Liver (tissue), 3 donors: ENCODE measurements at regions not wholly inside any gene's neighbourhood (a gene's known extent, or its start where the extent isn't known, plus 50 kb on each side); places are given as distances from the start of the nearest gene placed in this dataset.

Experiments used
- EGR1 ChIP-seq, 2 donors: IDR thresholded peaks; 2 replicates each; pipeline ENCODE4 v1.6.1; 2016 to 2018; ENCODE audit warnings: antibody characterized with exemption in 2 of 2, low read depth in 2 of 2
- FOXA1 ChIP-seq: IDR thresholded peaks from 2 replicates; pipeline ENCODE4 v1.6.1; 2016; ENCODE audit warnings: antibody characterized with exemption
- GABPA ChIP-seq, 2 donors: IDR thresholded peaks in 1 of 2; conservative IDR thresholded peaks in 1 of 2; 2 replicates each; pipeline ENCODE4 v1.6.1; 2016; ENCODE audit warnings: antibody characterized with exemption in 2 of 2, mild to moderate bottlenecking in 1 of 2, moderate library complexity in 1 of 2
- HNF4A ChIP-seq, 2 donors: conservative IDR thresholded peaks; 2 replicates each; pipeline ENCODE4 v1.6.1; 2016; ENCODE audit warnings: antibody characterized with exemption in 2 of 2, mild to moderate bottlenecking in 2 of 2
- RAD21 ChIP-seq, 2 donors: IDR thresholded peaks; 2 replicates each; pipeline ENCODE4 v1.6.1; 2016; ENCODE audit warnings: antibody characterized with exemption in 2 of 2, mild to moderate bottlenecking in 2 of 2
- RXRA ChIP-seq, 2 donors: IDR thresholded peaks; 2 replicates each; pipeline ENCODE4 v1.6.1; 2017 to 2018; ENCODE audit warnings: antibody characterized with exemption in 2 of 2, mild to moderate bottlenecking in 1 of 2
- SP1 ChIP-seq: IDR thresholded peaks from 2 replicates; pipeline ENCODE4 v1.6.1; 2018; ENCODE audit warnings: antibody characterized with exemption, mild to moderate bottlenecking
- TAF1 ChIP-seq: conservative IDR thresholded peaks from 2 replicates; pipeline ENCODE4 v1.6.1; 2016; ENCODE audit warnings: antibody characterized with exemption, mild to moderate bottlenecking
- YY1 ChIP-seq: IDR thresholded peaks from 2 replicates; pipeline ENCODE4 v1.6.1; 2016; ENCODE audit warnings: antibody characterized with exemption, mild to moderate bottlenecking
- TF ChIP-seq, protein P1 (sequence below): fragments of 150-350 bp; IDR thresholded peaks from 2 replicates; pipeline ENCODE4 v1.5.1; 2017; ENCODE audit warnings: improper control_type of control experiment, low read depth, low read length; ENCODE audit not compliant: missing input control
- TF ChIP-seq, protein P2 (sequence below): IDR thresholded peaks from 2 replicates; pipeline ENCODE4 v1.6.1; 2016; ENCODE audit warnings: antibody characterized with exemption
- TF ChIP-seq, protein P3 (sequence below): IDR thresholded peaks from 2 replicates; pipeline ENCODE4 v1.6.1; 2016; ENCODE audit warnings: antibody characterized with exemption, mild to moderate bottlenecking
- TF ChIP-seq, protein P4 (sequence below): IDR thresholded peaks from 2 replicates; pipeline ENCODE4 v1.6.1; 2016; ENCODE audit warnings: antibody characterized with exemption
- TF ChIP-seq, protein P5 (sequence below): IDR thresholded peaks from 2 replicates; pipeline ENCODE4 v1.6.1; 2016; ENCODE audit warnings: antibody characterized with exemption
- donor health status: healthy.
- donor health status: healthy.

- TF ChIP-seq, protein P1, sequence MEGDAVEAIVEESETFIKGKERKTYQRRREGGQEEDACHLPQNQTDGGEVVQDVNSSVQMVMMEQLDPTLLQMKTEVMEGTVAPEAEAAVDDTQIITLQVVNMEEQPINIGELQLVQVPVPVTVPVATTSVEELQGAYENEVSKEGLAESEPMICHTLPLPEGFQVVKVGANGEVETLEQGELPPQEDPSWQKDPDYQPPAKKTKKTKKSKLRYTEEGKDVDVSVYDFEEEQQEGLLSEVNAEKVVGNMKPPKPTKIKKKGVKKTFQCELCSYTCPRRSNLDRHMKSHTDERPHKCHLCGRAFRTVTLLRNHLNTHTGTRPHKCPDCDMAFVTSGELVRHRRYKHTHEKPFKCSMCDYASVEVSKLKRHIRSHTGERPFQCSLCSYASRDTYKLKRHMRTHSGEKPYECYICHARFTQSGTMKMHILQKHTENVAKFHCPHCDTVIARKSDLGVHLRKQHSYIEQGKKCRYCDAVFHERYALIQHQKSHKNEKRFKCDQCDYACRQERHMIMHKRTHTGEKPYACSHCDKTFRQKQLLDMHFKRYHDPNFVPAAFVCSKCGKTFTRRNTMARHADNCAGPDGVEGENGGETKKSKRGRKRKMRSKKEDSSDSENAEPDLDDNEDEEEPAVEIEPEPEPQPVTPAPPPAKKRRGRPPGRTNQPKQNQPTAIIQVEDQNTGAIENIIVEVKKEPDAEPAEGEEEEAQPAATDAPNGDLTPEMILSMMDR: no peak
- TF ChIP-seq SP1 (no peak), YY1 (no peak), FOXA1 (no peak), TAF1 (no peak), GABPA (IDR thresholded peaks at IDR 0.05 in 1 of 2, conservative IDR thresholded peaks at IDR 0.05 in 1 of 2) (no peak), RAD21 (IDR thresholded peaks at IDR 0.05) (no peak), HNF4A (conservative IDR thresholded peaks at IDR 0.05) (no peak), RXRA (IDR thresholded peaks at IDR 0.05) (no peak), EGR1 (IDR thresholded peaks at IDR 0.05; ENCODE audit: low read depth in 2 of 2) (no peak)
- TF ChIP-seq, protein P2, sequence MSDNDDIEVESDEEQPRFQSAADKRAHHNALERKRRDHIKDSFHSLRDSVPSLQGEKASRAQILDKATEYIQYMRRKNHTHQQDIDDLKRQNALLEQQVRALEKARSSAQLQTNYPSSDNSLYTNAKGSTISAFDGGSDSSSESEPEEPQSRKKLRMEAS: no peak
- TF ChIP-seq, protein P3, sequence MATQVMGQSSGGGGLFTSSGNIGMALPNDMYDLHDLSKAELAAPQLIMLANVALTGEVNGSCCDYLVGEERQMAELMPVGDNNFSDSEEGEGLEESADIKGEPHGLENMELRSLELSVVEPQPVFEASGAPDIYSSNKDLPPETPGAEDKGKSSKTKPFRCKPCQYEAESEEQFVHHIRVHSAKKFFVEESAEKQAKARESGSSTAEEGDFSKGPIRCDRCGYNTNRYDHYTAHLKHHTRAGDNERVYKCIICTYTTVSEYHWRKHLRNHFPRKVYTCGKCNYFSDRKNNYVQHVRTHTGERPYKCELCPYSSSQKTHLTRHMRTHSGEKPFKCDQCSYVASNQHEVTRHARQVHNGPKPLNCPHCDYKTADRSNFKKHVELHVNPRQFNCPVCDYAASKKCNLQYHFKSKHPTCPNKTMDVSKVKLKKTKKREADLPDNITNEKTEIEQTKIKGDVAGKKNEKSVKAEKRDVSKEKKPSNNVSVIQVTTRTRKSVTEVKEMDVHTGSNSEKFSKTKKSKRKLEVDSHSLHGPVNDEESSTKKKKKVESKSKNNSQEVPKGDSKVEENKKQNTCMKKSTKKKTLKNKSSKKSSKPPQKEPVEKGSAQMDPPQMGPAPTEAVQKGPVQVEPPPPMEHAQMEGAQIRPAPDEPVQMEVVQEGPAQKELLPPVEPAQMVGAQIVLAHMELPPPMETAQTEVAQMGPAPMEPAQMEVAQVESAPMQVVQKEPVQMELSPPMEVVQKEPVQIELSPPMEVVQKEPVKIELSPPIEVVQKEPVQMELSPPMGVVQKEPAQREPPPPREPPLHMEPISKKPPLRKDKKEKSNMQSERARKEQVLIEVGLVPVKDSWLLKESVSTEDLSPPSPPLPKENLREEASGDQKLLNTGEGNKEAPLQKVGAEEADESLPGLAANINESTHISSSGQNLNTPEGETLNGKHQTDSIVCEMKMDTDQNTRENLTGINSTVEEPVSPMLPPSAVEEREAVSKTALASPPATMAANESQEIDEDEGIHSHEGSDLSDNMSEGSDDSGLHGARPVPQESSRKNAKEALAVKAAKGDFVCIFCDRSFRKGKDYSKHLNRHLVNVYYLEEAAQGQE: no peak
- TF ChIP-seq, protein P4, sequence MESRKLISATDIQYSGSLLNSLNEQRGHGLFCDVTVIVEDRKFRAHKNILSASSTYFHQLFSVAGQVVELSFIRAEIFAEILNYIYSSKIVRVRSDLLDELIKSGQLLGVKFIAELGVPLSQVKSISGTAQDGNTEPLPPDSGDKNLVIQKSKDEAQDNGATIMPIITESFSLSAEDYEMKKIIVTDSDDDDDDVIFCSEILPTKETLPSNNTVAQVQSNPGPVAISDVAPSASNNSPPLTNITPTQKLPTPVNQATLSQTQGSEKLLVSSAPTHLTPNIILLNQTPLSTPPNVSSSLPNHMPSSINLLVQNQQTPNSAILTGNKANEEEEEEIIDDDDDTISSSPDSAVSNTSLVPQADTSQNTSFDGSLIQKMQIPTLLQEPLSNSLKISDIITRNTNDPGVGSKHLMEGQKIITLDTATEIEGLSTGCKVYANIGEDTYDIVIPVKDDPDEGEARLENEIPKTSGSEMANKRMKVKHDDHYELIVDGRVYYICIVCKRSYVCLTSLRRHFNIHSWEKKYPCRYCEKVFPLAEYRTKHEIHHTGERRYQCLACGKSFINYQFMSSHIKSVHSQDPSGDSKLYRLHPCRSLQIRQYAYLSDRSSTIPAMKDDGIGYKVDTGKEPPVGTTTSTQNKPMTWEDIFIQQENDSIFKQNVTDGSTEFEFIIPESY: no peak
- TF ChIP-seq, protein P5, sequence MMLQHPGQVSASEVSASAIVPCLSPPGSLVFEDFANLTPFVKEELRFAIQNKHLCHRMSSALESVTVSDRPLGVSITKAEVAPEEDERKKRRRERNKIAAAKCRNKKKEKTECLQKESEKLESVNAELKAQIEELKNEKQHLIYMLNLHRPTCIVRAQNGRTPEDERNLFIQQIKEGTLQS: no peak
These were observed 446.6 kb downstream of the ARHGEF28 start for GRCh38 chr5:74072646-74073045.
